Mesothelial cell of epicardium (in vitro differentiated cells): ENCODE measurements at regions not wholly inside any gene's neighbourhood (a gene's known extent, or its start where the extent isn't known, plus 50 kb on each side); places are given as distances from the start of the nearest gene placed in this dataset.

Experiments used
- DNase-seq, 2 experiments: peaks; one replicate each; pipeline ENCODE4 v3.0.0; 2021; ENCODE audit warnings: low spot score in 2 of 2; ENCODE audit not compliant: unreplicated experiment in 2 of 2
- H3K27ac Mint-ChIP-seq: 2 replicates; pipeline ENCODE4 v1.8.0; 2021; ENCODE audit warnings: mixed read lengths
- H3K27me3 Mint-ChIP-seq: 2 replicates; pipeline ENCODE4 v1.8.0; 2021; ENCODE audit warnings: low read depth, mixed read lengths
- H3K36me3 Mint-ChIP-seq: 2 replicates; pipeline ENCODE4 v1.8.0; 2021; ENCODE audit warnings: mixed read lengths
- H3K4me1 Mint-ChIP-seq: 2 replicates; pipeline ENCODE4 v1.8.0; 2021; ENCODE audit warnings: mixed read lengths
- H3K4me3 Mint-ChIP-seq: 2 replicates; pipeline ENCODE4 v1.8.0; 2021; ENCODE audit warnings: mild to moderate bottlenecking, moderate library complexity, mixed read lengths
- H3K9me3 Mint-ChIP-seq: 2 replicates; pipeline ENCODE4 v1.8.0; 2021; ENCODE audit warnings: mixed read lengths
- TF ChIP-seq, protein P1 (sequence below): fragments of 200-600 bp; sonication (generic); IDR thresholded peaks from one replicate; pipeline ENCODE4 v1.5.0; 2021; ENCODE audit warnings: antibody characterized with exemption; ENCODE audit not compliant: unreplicated experiment

DNA sequence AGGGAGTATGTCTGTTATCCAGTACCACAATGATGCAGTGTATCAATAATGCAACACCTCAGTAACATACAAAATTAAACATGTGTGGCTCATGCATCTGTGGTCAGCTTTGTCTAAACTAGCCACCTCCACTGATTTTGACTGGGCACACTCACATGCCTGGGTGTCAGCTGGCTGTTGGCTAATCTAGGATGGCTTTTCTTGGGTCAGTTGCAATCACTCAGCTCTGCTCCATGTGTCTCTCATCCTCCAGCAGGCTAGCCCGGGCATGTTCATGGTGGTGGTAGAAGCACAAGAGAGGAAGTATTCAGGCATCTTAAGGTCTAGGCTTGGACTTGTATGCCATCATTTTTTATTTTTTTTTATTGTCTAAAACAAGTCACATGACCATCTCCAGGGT, 59.3 kb upstream of the JAG1 start:
- Mint-ChIP-seq H3K27ac (no peak overlapping the region), H3K4me3 (no peak overlapping the region)

GRCh38 chr20:10735195-10735949, 61.6 kb upstream of the JAG1 start:
- Mint-ChIP-seq H3K9me3 (peaks cover 15% of the 10 kb centered on the region), H3K4me1 (peaks cover 15% of the 10 kb centered on the region), H3K27me3 (no peaks in the 10 kb centered on the region), H3K36me3 (peaks cover 6% of the 10 kb centered on the region), H3K4me3 (no peak overlapping the region), H3K27ac (no peak overlapping the region)
- TF ChIP-seq, protein P1, sequence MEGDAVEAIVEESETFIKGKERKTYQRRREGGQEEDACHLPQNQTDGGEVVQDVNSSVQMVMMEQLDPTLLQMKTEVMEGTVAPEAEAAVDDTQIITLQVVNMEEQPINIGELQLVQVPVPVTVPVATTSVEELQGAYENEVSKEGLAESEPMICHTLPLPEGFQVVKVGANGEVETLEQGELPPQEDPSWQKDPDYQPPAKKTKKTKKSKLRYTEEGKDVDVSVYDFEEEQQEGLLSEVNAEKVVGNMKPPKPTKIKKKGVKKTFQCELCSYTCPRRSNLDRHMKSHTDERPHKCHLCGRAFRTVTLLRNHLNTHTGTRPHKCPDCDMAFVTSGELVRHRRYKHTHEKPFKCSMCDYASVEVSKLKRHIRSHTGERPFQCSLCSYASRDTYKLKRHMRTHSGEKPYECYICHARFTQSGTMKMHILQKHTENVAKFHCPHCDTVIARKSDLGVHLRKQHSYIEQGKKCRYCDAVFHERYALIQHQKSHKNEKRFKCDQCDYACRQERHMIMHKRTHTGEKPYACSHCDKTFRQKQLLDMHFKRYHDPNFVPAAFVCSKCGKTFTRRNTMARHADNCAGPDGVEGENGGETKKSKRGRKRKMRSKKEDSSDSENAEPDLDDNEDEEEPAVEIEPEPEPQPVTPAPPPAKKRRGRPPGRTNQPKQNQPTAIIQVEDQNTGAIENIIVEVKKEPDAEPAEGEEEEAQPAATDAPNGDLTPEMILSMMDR: no peak
- DNase-seq: no peak

More for the DNA sequence above, 59.3 kb upstream of the JAG1 start:
- Mint-ChIP-seq H3K27me3 (no peaks in the 10 kb centered on the region), H3K4me1 (peaks cover 2% of the 10 kb centered on the region), H3K9me3 (peaks cover 13% of the 10 kb centered on the region), H3K36me3 (peaks cover 6% of the 10 kb centered on the region)
- TF ChIP-seq, protein P1: no peak
- DNase-seq: no peak

DNA sequence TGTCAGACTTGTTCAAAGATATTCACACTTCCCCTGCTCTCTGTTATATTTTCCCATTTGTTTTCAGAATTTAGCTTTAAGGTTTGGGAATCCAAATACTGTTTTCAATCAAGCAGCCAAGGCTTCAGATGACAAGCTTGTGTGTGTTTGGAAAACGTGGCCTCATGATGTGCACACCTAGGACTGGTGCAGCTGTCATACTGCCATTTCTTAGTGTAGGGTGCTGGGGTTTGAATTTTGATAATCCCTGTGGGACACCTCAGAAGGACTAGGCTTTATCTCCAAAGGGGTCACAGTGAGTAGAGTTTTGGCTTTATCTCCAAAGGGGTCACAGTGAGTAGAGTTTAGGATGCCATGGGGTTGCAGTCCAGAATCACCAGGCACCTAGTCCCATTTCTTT, 65.3 kb upstream of the JAG1 start:
- H3K27ac Mint-ChIP-seq: peak overlapping the region; percentile 58
- peak overlapping the region; percentile 27 for H3K4me3 Mint-ChIP-seq
- peaks cover 24% of the 10 kb centered on the region for H3K4me1 Mint-ChIP-seq
- H3K36me3 Mint-ChIP-seq: peaks cover 6% of the 10 kb centered on the region
- peaks cover 18% of the 10 kb centered on the region for H3K9me3 Mint-ChIP-seq
- TF ChIP-seq, protein P1: no peak
- no peaks in the 10 kb centered on the region for H3K27me3 Mint-ChIP-seq
- DNase-seq: no peak

DNA sequence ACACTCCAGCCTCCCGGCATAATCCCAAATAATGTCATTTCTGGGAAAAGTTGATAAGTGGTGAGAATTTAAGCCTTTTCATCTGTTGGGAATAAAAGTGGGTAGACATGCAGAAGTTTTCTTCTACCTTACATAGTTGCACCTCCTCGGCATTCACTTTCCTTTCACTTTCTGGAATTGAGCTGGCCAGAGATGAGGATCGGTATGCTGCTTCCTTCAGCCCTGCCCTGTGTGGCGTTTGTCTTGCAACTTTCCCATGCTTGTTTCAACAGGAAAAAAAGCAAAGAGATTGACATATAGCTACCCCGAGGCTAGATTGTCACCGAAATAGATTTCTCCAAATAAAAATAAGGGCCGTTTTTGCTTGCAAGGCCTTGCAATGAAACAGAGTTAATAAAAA, 65.8 kb upstream of the JAG1 start:
- Mint-ChIP-seq H3K9me3 (peaks cover 18% of the 10 kb centered on the region), H3K4me1 (peaks cover 24% of the 10 kb centered on the region), H3K4me3 (peak overlapping the region; percentile 27), H3K27ac (peak overlapping the region; percentile 58), H3K36me3 (peaks cover 6% of the 10 kb centered on the region), H3K27me3 (no peaks in the 10 kb centered on the region)
- TF ChIP-seq, protein P1: no peak
- DNase-seq: no peak

DNA sequence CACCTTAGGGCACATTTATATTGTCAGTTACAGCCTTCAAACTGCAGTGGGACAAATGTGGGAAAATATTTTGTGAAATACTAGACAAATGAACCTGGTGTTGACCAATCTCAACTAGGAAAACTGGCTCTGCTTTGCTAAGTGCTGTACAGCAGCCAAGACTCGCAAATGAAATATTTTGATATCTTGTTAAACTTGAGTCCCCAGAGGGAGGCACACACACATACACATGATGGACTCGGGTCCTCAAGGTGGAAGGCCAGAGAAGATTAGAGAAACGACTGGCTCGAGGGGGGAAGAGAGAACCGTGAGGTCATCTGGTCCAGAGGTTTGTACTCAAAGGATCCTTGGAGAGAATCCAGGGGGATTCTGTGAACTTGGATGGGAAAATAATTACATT, 67.3 kb upstream of the JAG1 start:
- DNase-seq: no peak
- no peaks in the 10 kb centered on the region for H3K27me3 Mint-ChIP-seq
- peaks cover 24% of the 10 kb centered on the region for H3K4me1 Mint-ChIP-seq
- no peak overlapping the region for H3K27ac Mint-ChIP-seq
- H3K9me3 Mint-ChIP-seq: peaks cover 22% of the 10 kb centered on the region
- peaks cover 6% of the 10 kb centered on the region for H3K36me3 Mint-ChIP-seq
- H3K4me3 Mint-ChIP-seq: no peak overlapping the region
- TF ChIP-seq, protein P1: no peak
